B cell (primary cell): ENCODE measurements at regions not wholly inside any gene's neighbourhood (a gene's known extent, or its start where the extent isn't known, plus 50 kb on each side); places are given as distances from the start of the nearest gene placed in this dataset.

Source experiments
- ATAC-seq: fragments of 200-7000 bp; cut with Tn5 transposase; one replicate; pipeline ENCODE4 v1.10.0; 2021; ENCODE audit warnings: low read depth, mild to moderate bottlenecking, moderate number of reproducible peaks, moderate library complexity
- CTCF ChIA-PET: fragments of 350-600 bp; sonication (Branson Sonifier 250); formaldehyde crosslinking; loops from one replicate; lab custom pipeline; 2021; ENCODE audit warnings: antibody characterized with exemption, inconsistent platforms; lab: Charles Lee
- POLR2A ChIA-PET: fragments of 350-600 bp; sonication (Branson Sonifier 250); formaldehyde crosslinking; loops from one replicate; lab custom pipeline; 2021; ENCODE audit warnings: antibody characterized with exemption; lab: Charles Lee
- DNase-seq: peaks from one replicate; pipeline ENCODE4 v3.0.0; 2013
- H2AFZ ChIP-seq: 2 replicates; pipeline ENCODE4 v1.6.1; 2012; ENCODE audit warnings: mild to moderate bottlenecking, low read depth, low read length; ENCODE audit not compliant: insufficient read depth, poor library complexity, severe bottlenecking
- H3K27ac ChIP-seq, 2 donors: 1 replicate in 1 of 2; 2 replicates in 1 of 2; pipeline ENCODE4 v1.5.1; 2012 to 2013; ENCODE audit warnings: low read length in 2 of 2, mild to moderate bottlenecking in 2 of 2, moderate library complexity in 1 of 2
- H3K27me3 ChIP-seq, 4 experiments: fragments of 200-600 bp in 1 of 4; sonication (generic) in 1 of 4; replicated peaks in 1 of 4; 1 replicate in 2 of 4; 2 replicates in 2 of 4; pipeline versions ENCODE4 v1.6.1 to v1.7.0; 2013 to 2016; ENCODE audit warnings: low read length in 3 of 4, mild to moderate bottlenecking in 2 of 4, mixed read lengths in 1 of 4, moderate library complexity in 1 of 4; ENCODE audit not compliant: insufficient read depth in 4 of 4, control insufficient read depth in 3 of 4; ENCODE audit errors: control extremely low read depth in 1 of 4
- H3K36me3 ChIP-seq, 2 experiments: replicated peaks in 1 of 2; 1 replicate in 1 of 2; 2 replicates in 1 of 2; pipeline versions ENCODE4 v1.6.1 to v1.7.1; 2013; ENCODE audit warnings: low read length in 1 of 2; ENCODE audit not compliant: insufficient read depth in 2 of 2, control insufficient read depth in 1 of 2; ENCODE audit errors: control extremely low read depth in 1 of 2, extremely low read depth in 1 of 2
- H3K4me1 ChIP-seq, 2 donors: fragments of 200-600 bp in 1 of 2; sonication (generic) in 1 of 2; 1 replicate in 1 of 2; 2 replicates in 1 of 2; pipeline versions ENCODE4 v1.5.1 to v1.6.1; 2013 to 2017; ENCODE audit warnings: low read length in 2 of 2; ENCODE audit not compliant: control insufficient read depth in 2 of 2, insufficient read depth in 2 of 2
- H3K4me2 ChIP-seq: replicated peaks from 2 replicates; pipeline ENCODE3; 2012; ENCODE audit warnings: mild to moderate bottlenecking, low read depth, low read length; ENCODE audit not compliant: poor library complexity, severe bottlenecking
- H3K4me3 ChIP-seq, 5 experiments: fragments of 200-600 bp in 1 of 5; sonication (generic) in 1 of 5; 1 replicate in 3 of 5; 2 replicates in 2 of 5; pipeline versions ENCODE4 v1.5.1 to v1.7.0; 2011 to 2016; ENCODE audit warnings: low read length in 4 of 5, mild to moderate bottlenecking in 4 of 5, low read depth in 2 of 5, control low read depth in 1 of 5, moderate library complexity in 1 of 5; ENCODE audit not compliant: insufficient read depth in 1 of 5; ENCODE audit errors: control extremely low read depth in 1 of 5, extremely low read depth in 1 of 5
- H3K79me2 ChIP-seq: fragments of 200-600 bp; sonication (generic); one replicate; pipeline ENCODE4 v1.6.0; 2016; ENCODE audit warnings: low read length; ENCODE audit not compliant: control insufficient read depth, insufficient read depth
- H3K9ac ChIP-seq: fragments of 200-600 bp; sonication (generic); 2 replicates; pipeline ENCODE4 v1.6.1; 2017; ENCODE audit warnings: mild to moderate bottlenecking, low read length, moderate library complexity
- H3K9me3 ChIP-seq, 3 donors: one replicate each; pipeline versions ENCODE4 v1.6.1 to v1.7.1; 2013; ENCODE audit warnings: low read length in 2 of 3; ENCODE audit not compliant: control insufficient read depth in 2 of 3, insufficient read depth in 1 of 3; ENCODE audit errors: control extremely low read depth in 1 of 3
- H4K20me1 ChIP-seq: 2 replicates; pipeline ENCODE4 v1.6.0; 2012; ENCODE audit warnings: mild to moderate bottlenecking, low read length; ENCODE audit not compliant: insufficient read depth, control insufficient read depth, poor library complexity, severe bottlenecking
- H3K27ac Mint-ChIP-seq: one replicate; pipeline ENCODE4 v1.8.0; 2021; ENCODE audit warnings: mixed read lengths
- H3K27me3 Mint-ChIP-seq: one replicate; pipeline ENCODE4 v1.8.0; 2021; ENCODE audit warnings: mixed read lengths
- H3K4me1 Mint-ChIP-seq: one replicate; pipeline ENCODE4 v1.8.0; 2021; ENCODE audit warnings: mixed read lengths
- H3K4me3 Mint-ChIP-seq: one replicate; pipeline ENCODE4 v1.8.0; 2021; ENCODE audit warnings: mixed read lengths
- H3K9me3 Mint-ChIP-seq: one replicate; pipeline ENCODE4 v1.8.0; 2022; ENCODE audit warnings: mixed read lengths; ENCODE audit not compliant: insufficient read depth
- CTCF ChIP-seq: fragments of 200-600 bp; IDR thresholded peaks from one replicate; pipeline ENCODE4 v1.8.0; 2022; ENCODE audit warnings: antibody characterized with exemption, mild to moderate bottlenecking
- EZH2 ChIP-seq: IDR thresholded peaks from 2 replicates; pipeline ENCODE4 v1.6.1; 2012; ENCODE audit warnings: borderline replicate concordance, low read depth, mild to moderate bottlenecking, moderate library complexity, low read length; ENCODE audit not compliant: insufficient read depth, poor library complexity, severe bottlenecking
- WGBS: methylation state at CpG from one replicate; pipeline ENCODE4 v1.1.5; 2013; ENCODE audit warnings: missing lambda C conversion rate; ENCODE audit not compliant: insufficient coverage; 5-methylcytosine and 5-hydroxymethylcytosine counted together
- intact Hi-C: fragments of 100-400 bp; cut with micrococcal nuclease; formaldehyde crosslinking; loops from one replicate; pipeline ENCODE4 v1.10.0; 2022

- Histone ChIP-seq H4K20me1 (no peaks in the 10 kb centered on the region), H3K4me2 (no peak overlapping the region), H3K4me3 (no peak overlapping the region), H3K9ac (no peak overlapping the region), H2AFZ (no peak overlapping the region), H3K27ac (no peak overlapping the region), H3K9me3 (peaks cover 9 to 30% (median 13%) of the 10 kb centered on the region in 3 donors), H3K4me1 (no peaks in the 10 kb centered on the region), H3K79me2 (no peaks in the 10 kb centered on the region), H3K27me3 (no peaks in the 10 kb centered on the region), H3K36me3 (no peaks in the 10 kb centered on the region)
- no peak overlapping the region for H3K4me3 Mint-ChIP-seq
- ChIA-PET CTCF (no interaction called here), POLR2A (no interaction called here)
- TF ChIP-seq CTCF (no peak), EZH2 (no peak)
- no peak overlapping the region for H3K27ac Mint-ChIP-seq
- ATAC-seq = no peak
- DNase-seq = no peak
- H3K9me3 Mint-ChIP-seq = peaks cover 15% of the 10 kb centered on the region
- no peaks in the 10 kb centered on the region for H3K27me3 Mint-ChIP-seq
- intact Hi-C loops = no loop called here
- no CpG with 5 or more reads among the region's 1 CpG for WGBS
- no peaks in the 10 kb centered on the region for H3K4me1 Mint-ChIP-seq
Measured at GRCh38 chr6:130274007-130274406, 51.3 kb upstream of the SAMD3 start.
